ENCODE measurements at regions not wholly inside any gene's neighbourhood (a gene's known extent, or its start where the extent isn't known, plus 50 kb on each side); places are given as distances from the start of the nearest gene placed in this dataset.
"Not testable (repeated sequence)": the region's sequence is repeated elsewhere in the genome, so short reads cannot be mapped to it uniquely, and the experiment has no call there.

- not testable (repeated sequence) for DNase-seq (ENCODE audit: low spot score)
These were observed 596.2 kb downstream of the CHSY3 start for GRCh38 chr5:130500495-130500894.

DNA sequence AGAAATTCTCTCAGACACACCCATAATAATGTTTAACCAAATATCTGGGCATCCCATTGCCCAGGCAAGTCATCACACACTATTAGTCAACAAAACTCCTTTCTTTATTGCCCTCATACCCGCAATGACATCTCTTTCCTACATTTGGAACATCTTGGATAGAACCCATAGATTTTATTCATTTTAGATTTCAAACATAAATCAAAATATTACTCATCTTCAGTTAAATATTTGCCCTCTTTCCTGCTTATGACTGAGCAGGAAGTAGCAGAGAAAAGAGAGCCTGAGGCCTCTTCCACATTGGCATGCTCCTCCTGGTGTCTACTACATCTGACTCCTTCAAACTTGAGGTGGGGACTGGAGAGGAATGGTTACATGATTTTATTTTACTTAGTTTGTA lies 592.0 kb downstream of the CHSY3 start:
- no peak for DNase-seq (ENCODE audit: low spot score)

DNA sequence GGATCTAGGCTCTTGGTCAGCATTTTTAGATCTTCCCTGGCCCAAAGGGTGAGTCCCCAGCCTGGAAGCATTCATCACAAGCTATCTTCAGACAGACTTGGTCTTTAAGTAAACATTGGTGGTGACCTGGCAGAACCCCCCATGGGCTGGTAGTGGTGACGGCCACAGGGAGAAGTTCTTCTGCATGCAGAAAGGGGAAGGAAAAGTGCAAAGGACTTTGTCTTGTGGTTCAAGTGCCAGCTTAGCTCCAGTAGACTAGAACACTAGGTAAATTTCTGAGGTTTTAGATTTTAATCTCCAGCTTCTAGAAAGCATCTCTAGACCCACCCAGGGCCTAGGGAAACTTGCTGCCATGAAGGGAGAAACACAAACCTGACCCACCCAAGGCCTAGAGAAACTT lies 584.0 kb downstream of the CHSY3 start:
- no peak for DNase-seq (ENCODE audit: low spot score)

- peak; percentile 2 for DNase-seq (ENCODE audit: low spot score)
These were observed 575.0 kb downstream of the CHSY3 start for GRCh38 chr5:130479045-130479804.

DNA sequence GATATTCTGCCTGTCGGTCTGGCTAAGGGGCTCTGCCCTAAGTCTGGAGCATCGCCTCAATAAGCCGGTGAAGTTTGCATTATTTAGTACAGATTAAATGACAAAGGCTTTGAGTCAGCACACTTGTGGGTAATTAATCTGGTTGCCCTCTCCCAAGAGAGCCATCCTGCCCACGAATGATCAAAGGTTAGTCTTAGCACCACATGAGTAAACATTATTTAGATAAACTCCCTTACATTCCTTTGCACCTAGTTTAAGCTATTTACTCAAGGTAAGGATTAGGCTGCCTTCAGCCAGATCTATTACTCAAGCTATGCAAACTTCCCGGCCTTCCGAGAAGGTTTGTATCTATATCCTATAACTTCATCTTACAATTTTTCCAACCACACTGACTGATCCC lies 572.1 kb downstream of the CHSY3 start:
- no peak for DNase-seq (ENCODE audit: low spot score)

GRCh38 chr5:130462516-130462915 lies 558.3 kb downstream of the CHSY3 start:
- DNase-seq (ENCODE audit: low spot score): no peak

DNA sequence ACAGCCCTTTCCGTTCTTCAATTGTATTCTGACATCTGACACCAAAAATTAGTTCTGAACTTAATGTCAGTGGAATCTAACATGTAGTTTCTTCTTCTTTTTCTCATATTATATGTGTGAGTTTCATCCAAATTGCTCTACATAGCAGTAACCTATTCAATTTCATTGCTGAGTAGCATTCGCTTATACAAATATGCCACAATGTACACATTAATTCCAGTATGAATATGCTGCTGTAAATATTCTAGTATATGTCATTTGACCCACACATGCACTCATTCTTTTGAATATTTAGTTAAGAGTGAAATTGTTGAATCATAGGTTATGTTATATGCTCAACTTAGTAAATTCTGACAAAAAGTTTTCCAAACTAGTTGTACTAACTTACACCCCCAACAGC lies 550.9 kb downstream of the CHSY3 start:
- no peak for DNase-seq (ENCODE audit: low spot score)

GRCh38 chr5:130452744-130453143 lies 548.5 kb downstream of the CHSY3 start:
- no peak for DNase-seq (ENCODE audit: low spot score)

- no peak for DNase-seq (ENCODE audit: low spot score)
These were observed 532.2 kb downstream of the CHSY3 start for GRCh38 chr5:130436430-130436829.

DNA sequence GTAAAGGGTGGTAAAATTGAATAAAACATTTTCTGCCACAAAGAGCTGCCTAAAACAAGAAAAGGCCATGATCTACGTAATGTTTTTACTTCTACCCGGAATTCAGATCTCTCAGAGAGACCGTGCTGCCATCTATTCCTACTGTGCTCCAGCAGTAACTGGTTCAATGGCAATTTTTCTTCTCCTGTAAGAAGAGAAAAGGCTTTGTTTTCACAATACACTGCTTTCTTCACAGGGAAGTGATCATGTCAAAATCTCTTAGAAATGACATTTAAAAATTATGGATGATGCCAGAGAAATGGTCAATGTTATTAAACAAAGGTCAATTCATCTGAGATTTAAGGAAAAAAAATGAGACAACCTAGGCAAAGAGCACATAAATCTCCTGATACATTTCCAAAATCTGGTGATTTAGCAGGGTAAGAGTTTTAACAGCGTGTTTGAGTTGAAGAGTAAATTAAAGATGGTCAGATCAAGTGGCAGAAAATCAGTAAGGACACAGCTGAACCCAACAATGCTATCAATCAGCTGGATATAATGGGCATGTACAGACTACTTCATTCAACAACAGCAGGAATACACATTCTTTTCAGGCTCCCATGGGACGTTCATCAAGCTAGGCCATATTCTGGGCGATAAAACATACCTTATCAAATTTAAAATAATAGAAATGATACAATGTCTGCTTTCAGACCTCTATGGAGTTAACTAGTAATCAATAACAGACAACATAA lies 523.1 kb downstream of the CHSY3 start:
- DNase-seq (ENCODE audit: low spot score): no peak

DNA sequence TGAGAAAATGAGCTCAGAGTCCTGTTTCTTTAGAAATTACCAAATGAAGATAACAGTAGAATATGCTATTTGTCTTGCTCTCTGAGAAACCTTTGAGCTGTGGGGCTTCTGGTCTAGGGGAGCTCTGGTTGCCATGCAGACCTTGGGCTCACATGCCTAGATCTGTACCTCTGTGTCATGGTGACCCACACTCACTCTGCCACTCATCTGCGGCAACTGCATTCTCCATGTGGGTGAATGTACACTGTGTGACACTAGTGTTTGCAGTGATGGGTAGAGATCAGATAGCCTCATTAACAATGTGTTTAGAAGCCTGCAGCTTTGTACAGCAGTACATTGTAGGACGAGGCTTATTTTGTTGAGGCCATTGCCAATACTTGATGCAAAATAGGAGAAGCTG lies 521.2 kb downstream of the CHSY3 start:
- DNase-seq (ENCODE audit: low spot score): peak; percentile 20

GRCh38 chr5:130424341-130424740 lies 520.1 kb downstream of the CHSY3 start:
- DNase-seq (ENCODE audit: low spot score): no peak

DNA sequence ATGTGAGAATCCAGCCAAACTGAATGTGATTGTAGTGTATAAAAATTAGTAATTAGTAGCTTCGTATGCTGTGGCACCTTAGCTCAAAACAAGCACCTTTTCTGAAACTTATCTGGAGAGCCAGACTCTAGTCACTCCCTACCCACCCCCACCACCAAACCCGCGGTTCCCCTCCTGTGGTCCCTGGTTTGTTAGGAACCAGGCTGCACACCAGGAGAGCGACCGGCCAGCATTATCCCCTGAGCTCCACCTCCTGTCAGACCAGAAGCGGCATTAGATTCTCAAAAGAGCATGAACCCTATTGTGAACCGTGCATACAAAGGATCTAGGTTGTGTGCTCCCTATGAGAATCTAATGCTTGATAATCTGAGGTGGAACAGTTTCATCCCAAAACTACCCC lies 498.6 kb downstream of the CHSY3 start:
- DNase-seq (ENCODE audit: low spot score): no peak

DNA sequence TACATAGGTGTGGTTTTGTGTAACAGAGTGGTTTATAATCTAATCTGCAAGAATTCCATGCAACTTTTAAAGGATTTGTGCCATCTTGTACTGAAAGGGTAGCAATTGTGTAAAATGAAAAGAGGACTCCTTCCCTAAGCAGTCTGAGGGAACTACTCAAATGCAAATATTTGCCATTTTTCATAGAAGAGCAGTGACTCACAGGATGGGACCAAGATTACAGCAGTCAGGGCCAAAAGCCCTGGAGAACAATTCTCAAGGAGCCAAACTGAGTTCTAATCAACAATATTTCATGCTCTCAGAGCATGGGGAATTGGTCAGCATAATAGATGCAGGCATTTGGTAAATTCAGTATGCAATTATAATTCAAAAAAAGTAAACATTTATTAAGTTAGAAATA lies 495.8 kb downstream of the CHSY3 start:
- no peak for DNase-seq (ENCODE audit: low spot score)

DNA sequence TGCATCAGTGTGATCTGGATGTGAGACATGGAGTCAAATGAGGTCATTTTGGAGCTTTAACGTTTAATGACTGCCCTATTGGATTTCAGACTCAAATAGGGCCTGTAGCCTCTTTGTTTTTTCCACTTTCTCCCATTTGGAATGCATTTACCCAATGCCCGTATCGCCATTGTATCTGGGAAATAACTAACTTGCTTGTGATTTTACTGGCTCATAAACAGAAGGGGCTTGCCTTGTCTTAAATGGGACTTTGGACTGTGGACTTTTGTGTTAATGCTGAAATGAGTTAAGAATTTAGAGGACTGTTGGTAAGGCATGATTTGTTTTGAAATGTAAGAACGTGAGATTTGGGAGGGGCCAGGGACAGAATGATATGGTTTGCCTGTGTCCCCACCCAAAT lies 494.6 kb downstream of the CHSY3 start:
- DNase-seq (ENCODE audit: low spot score): no peak

- not testable (repeated sequence) for DNase-seq (ENCODE audit: low spot score)
These were observed 493.5 kb downstream of the CHSY3 start for GRCh38 chr5:130397727-130398126.

DNA sequence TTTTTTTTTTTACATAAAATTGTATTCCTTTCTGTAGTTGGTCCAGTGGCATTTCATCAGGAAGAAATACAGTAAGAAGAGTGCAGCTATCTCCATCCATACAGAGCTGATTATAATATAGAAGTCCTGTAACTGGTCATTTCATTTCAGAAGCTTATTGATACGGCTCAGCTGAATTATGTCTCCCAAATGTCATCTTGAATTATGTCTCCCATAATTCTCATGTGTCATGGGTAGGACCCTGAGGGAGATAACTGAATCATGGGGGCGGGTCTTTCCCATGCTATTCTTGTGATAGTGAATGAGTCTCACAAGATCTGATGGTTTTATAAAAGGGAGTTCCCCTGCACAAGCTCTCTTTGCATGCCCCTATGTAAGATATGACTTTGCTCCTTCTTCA lies 492.9 kb downstream of the CHSY3 start:
- DNase-seq (ENCODE audit: low spot score): no peak

DNA sequence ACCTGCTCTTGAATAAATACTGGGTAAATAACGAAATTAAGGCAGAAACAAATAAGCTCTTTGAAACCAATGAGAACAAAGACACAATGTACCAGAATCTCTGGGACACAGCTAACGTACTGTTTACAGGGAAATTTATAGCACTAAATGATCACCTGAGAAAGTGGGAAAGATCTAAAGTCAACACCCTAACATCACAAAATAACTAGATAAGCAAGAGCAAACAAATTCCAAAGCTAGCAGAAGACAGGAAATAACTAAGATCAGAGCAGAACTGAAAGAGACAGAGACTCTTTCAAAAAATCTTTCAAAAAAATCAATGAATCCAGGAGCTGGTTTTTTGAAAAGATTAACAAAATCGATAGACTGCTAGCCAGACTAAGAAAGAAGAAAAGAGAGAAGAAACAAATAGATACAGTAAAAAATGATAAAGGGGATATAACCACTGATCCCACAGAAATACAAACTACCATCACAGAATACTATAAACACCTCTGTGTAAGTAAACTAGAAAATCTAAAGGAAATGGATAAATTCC lies 487.5 kb downstream of the CHSY3 start:
- DNase-seq (ENCODE audit: low spot score): not testable (repeated sequence)

- peak; percentile 12 for DNase-seq (ENCODE audit: low spot score)
These were observed 481.9 kb downstream of the CHSY3 start for GRCh38 chr5:130386155-130386554.

DNA sequence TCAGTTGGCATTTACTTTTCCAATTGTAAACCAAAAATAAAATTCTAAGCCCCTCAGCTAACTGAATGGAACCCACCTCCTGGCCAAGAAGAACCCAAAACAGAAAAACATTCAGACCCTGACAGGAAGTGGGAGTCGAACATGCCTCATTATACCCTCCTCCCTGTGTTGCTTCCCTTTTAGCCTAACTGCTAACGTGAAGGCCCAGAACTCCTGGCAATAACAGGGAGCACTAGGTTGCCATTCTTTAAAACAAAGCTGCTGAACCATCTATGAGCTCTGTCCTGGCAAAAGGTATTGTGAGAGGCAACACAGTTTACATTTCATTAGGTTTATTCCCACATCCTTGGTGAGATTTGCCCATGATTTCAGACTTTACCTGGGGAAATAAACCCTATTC lies 481.4 kb downstream of the CHSY3 start:
- no peak for DNase-seq (ENCODE audit: low spot score)

DNA sequence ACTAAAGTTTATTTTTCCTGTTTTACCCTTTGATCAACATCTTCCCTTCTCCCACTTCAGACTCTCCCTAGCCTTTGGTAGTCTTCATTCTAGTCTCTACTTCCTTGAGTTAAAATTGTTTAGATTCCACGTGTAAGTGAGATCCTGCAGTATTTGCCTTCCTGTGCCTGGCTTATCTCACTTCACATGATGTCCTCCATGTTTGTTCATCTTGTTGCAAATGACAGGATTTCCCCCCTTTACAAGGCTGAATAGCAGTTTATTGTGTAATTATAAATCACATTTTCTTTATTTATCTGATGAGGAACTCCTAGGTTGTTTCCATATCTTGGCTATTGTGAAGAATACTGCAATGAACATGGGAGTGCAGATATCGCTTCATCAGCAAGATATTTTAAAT lies 461.7 kb downstream of the CHSY3 start:
- no peak for DNase-seq (ENCODE audit: low spot score)

GRCh38 chr5:130350131-130350530 lies 445.9 kb downstream of the CHSY3 start:
- DNase-seq (ENCODE audit: low spot score): no peak
